ENCODE measurements at regions not wholly inside any gene's neighbourhood (a gene's known extent, or its start where the extent isn't known, plus 50 kb on each side); places are given as distances from the start of the nearest gene placed in this dataset.

- FAIRE-seq = no peak
Observed at GRCh38 chr16:77555126-77555525, 120.3 kb upstream of the ADAMTS18 start.

- FAIRE-seq = no peak
Observed at GRCh38 chr16:77555791-77556190, 121.0 kb upstream of the ADAMTS18 start.

GRCh38 chr16:77556201-77556873 is 121.5 kb upstream of the ADAMTS18 start:
- FAIRE-seq = no peak

- FAIRE-seq = no peak
Observed at GRCh38 chr16:77557385-77557784, 122.6 kb upstream of the ADAMTS18 start.

- no peak for FAIRE-seq
Observed at GRCh38 chr16:77558786-77559185, 124.0 kb upstream of the ADAMTS18 start.

GRCh38 chr16:77562497-77562896 is 127.7 kb upstream of the ADAMTS18 start:
- no peak for FAIRE-seq

- no peak for FAIRE-seq
Observed at GRCh38 chr16:77564791-77565390, 130.1 kb upstream of the ADAMTS18 start.

- FAIRE-seq = no peak
Observed at GRCh38 chr16:77569406-77569805, 134.6 kb upstream of the ADAMTS18 start.

- FAIRE-seq = no peak
Observed at GRCh38 chr16:77570574-77570973, 135.7 kb upstream of the ADAMTS18 start.

- no peak for FAIRE-seq
Observed at GRCh38 chr16:77571115-77571862, 136.5 kb upstream of the ADAMTS18 start.

- no peak for FAIRE-seq
Observed at GRCh38 chr16:77574867-77575624, 140.2 kb upstream of the ADAMTS18 start.

- FAIRE-seq = no peak
Observed at GRCh38 chr16:77579351-77579891, 142.9 kb upstream of the NUDT7 start.

- FAIRE-seq = no peak
Observed at GRCh38 chr16:77581706-77582105, 140.6 kb upstream of the NUDT7 start.

GRCh38 chr16:77584205-77584859 is 138.0 kb upstream of the NUDT7 start:
- FAIRE-seq = peak; percentile 66

- no peak for FAIRE-seq
Observed at GRCh38 chr16:77585379-77586251, 136.7 kb upstream of the NUDT7 start.

- no peak for FAIRE-seq
Observed at GRCh38 chr16:77588389-77588788, 133.9 kb upstream of the NUDT7 start.

GRCh38 chr16:77589071-77589765 is 133.1 kb upstream of the NUDT7 start:
- FAIRE-seq = no peak

- FAIRE-seq = no peak
Observed at GRCh38 chr16:77590707-77591106, 131.6 kb upstream of the NUDT7 start.

GRCh38 chr16:77591347-77591746 is 131.0 kb upstream of the NUDT7 start:
- FAIRE-seq = no peak

- FAIRE-seq = no peak
Observed at GRCh38 chr16:77592021-77592420, 130.3 kb upstream of the NUDT7 start.

- no peak for FAIRE-seq
Observed at GRCh38 chr16:77594057-77594456, 128.3 kb upstream of the NUDT7 start.
